NAMALWA (cell line): ENCODE measurements at regions not wholly inside any gene's neighbourhood (a gene's known extent, or its start where the extent isn't known, plus 50 kb on each side); places are given as distances from the start of the nearest gene placed in this dataset.
"Not testable (repeated sequence)": the region's sequence is repeated elsewhere in the genome, so short reads cannot be mapped to it uniquely, and the experiment has no call there.

Experiments
- DNase-seq: peaks from one replicate; pipeline ENCODE4 v3.0.0-alpha.2; 2015; ENCODE audit warnings: low spot score

DNA sequence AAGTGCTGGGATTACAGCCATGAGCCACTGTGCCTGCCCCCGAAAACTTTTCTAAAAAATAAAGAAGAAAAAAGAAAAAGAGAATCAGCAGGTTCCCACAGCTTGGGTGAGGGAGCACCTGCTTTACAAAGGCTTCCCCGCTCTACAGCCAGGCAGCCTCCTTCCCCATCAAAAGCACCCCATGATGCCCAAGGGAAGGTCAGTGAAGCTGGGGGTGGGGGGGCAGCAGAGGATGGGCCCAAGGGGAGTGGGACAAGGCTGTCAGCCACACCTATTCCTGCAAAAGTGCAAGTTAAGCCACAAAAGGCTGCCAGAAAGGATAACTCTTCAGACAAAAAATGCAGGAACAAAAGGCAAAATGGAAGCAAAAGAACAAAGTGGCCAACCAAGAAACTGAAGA, 72.5 kb downstream of the FAM50B start:
- DNase-seq = no peak

DNA sequence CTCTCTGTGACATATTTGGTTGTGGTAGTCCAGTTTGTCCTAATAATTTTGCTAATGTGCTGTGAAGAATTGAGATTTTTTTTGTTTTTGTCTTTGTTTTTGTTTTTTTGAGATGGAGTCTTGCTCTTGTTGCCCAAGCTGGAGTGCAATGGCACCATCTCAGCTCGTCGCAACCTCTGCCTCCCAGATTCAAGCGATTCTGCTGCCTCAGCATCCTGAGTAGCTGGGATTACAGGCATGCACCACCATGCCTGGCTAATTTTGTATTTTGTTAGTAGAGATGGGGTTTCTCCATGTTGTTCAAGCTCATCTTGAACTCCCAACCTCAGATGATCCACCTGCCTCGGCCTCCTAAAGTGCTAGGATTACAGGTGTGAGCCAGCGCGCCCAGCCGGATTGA, 73.4 kb downstream of the FAM50B start:
- not testable (repeated sequence) for DNase-seq

DNA sequence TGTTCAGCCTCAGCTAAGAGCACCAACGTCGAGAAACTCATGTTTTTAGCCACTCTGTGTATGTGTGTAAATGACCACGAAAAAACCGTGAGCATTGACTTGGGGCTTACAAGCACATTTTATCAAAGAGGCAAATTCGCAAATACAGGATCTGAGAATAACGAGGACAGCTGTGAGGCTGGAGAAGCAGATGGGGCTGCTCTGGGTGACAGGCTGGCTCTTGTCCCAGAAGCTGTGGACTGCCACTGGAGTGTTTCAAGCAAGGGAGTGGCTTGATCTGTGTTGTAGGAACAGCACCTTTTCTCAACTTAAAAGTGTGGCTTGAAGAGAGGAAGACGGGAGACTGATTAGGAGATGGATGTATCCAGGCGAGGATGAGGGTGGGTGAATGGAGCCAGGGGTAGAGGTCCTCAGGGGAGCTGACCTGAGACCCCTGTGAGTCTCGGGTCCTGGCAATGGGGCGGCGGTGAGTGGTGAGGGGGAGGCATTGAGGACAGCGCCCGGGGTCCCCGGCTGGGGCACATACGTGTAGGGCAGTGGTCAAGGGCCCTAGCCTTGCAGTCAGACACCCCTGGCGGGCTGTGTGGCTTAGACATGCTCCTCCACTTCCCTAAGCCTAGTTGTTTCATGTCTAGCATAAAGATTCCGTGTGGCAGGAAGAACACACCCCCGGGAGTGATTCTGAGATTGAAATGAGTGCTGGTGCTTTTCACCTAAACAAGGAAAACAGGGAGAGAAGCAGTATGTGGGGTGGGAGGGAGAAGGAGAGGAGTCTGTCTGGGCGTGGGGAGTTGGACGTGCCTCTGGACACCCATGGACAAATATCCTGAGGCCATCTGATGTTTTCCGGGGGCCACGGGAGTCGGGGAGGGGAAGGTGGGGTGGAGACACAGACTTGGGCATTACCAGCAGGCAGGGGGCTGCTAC, 76.3 kb downstream of the FAM50B start:
- DNase-seq = not testable (repeated sequence)

DNA sequence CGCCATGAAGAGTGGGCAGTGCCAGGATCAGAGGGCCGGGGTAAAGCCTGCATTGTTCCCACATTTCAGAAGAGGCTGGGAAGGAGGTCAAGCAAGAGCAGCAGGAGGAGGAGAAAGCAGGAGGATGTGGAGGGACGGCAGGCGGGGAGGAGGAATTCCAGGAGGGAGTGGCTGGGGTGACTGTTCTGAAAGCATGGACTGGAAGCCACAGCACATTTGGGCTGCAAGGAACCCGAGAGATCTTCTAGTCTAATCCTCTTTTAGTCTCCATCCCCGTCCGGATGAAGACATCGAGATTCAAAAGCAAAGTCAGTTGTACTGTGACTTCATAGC, 76.9 kb downstream of the FAM50B start:
- no peak for DNase-seq

DNA sequence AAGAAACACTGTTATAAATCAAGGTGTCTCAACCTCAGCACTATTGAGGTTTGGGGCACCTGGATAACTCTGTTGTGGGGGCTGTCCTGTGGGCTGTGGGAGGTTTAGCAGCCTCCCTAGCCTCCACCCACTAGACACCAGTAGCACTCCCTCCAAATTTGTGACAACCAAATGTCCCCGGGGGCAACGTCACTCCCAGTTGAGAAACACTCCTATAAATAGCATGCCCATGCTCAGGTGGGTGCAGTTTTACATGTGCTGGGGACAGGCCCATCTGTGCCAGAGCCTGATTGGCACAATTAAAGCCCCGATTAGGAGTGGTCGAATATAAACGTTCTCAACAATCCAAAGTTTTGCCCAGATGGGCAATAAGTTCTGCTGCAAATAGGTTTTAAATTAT, 78.9 kb downstream of the FAM50B start:
- no peak for DNase-seq

DNA sequence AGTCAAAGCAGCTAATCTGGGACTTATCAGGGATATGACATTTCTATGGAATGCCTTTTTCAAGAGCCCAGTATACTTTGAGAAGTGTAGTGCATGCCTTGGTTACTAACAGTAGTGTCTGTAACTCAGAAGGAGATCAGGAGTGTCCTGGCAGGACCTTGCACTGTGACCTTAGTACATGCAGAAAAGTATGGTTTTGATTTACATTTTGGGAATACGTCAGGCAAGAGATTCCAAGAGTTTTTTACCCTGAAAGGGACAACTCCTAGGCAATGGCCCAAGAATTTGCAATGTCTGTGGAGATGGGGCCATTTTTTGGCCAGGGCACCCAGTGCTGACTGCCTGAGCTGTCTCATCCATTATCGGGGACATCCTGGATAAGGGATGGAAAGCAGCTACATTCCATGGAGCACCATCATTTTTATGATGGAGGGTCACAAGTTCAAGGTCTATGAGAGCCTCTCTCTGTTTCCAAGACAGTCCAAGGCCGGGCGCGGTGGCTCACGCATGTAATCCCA, 80.2 kb downstream of the FAM50B start:
- DNase-seq = no peak

DNA sequence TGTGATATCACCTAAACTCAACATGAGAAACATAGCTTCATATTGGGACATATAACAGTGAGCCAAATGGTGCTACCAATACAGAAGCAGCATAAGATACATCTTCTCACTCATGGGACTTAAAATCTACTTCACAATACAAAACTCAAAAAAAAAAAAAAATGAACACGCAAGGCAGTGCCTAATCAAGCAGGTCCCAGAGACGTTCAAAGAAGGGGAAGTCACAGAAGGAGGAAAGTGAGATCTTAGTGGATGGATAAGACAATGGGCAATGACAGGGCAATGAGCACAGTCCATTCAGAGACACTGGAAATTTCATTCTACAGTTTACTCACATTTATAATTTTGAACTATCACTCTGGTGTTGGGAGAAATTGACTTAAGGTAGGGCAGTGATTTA, 88.3 kb downstream of the FAM50B start:
- no peak for DNase-seq

DNA sequence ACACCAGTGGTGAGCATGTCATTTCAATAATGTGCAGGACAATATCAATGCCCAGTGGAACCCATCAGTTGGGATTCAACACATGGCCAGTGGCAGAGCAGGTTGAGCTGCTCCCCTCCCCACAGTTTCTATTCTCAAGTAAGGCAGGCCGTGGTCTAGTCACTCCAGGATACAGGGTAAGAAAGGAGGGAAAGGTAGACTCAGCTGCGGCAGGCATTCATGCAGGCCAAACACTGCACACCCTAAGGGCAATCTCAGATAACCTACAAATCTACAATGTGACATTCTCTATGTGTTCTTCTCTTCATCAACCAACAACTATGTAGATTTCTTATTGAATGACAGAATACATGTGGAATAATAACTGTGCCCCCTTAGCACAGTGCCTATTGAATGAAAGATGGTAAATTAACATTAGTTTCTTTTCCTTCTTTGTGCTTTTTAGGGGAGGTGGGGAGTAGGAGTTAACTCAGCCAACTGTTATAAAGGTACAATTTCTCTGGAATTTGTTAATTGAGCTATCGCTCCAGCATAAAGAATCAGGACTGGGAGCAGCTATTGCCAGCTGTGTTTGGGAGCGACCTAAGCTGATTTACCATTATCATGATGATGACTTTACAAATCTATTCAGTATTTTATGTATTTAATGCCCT, 89.7 kb downstream of the FAM50B start:
- no peak for DNase-seq

DNA sequence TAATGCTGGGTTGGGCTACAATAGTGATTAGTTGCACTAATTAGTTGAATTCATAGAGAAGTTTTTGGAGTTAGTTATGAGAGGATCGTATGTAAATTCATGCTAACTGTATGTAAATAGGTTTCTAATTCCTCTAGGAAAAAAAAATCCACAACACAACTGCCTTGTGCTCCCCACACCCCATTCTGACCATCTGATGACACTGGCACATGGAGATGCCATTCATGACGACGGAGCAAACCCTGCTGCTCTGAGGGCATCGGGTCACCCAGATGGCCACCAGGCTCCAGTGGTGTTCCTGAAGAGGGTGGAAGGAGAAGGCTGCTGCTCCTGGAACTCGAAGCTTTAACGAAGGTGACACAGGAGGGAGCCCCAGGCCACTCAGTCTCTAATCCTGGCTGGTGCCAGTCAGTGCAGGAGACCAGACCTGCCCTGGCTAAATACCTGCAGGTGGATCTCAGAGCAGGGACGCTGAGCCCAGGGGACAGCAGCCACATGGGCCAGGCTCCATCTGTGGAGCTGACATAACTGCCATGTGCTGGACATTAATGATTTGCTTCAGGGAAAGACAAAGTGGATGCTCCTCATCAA, 90.3 kb downstream of the FAM50B start:
- DNase-seq = no peak

DNA sequence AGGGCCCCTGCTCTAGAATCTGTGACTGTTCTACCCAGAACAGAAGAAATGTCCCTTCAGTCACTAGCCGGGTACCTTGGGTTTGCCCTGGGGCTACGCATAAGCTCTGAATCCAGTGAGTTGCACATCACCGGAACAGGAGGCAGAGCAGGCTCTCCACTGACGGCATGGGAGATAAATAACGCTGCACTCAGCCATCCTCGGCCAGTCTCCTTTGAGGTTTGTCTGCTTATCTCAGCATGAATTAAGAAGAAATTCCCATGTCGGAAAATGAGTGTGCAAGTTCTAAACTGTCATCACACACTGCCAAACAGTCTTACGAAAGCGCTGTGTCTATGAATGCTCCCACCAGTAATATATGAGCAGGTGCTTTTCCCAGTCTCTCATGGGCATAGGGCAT, 90.8 kb downstream of the FAM50B start:
- DNase-seq = no peak

DNA sequence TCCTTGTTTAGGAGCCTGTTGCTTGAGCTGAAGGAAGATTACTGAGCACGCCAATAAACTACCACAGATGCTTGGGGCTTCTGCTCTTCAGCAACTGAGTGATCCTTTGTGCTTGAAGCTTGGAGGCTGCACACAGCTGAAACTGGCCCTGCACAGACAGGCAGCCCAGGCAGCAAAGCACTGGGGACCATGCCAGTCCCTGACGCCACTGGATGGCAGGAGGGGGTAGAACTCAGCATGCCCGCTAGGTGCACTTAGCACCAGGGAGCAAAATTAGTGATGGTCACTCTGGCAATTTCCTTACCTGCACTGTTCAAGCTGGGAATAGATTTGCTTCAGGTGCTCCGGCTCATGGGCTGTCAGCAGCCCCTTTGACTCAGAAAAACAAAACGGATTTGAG, 91.5 kb downstream of the FAM50B start:
- no peak for DNase-seq

DNA sequence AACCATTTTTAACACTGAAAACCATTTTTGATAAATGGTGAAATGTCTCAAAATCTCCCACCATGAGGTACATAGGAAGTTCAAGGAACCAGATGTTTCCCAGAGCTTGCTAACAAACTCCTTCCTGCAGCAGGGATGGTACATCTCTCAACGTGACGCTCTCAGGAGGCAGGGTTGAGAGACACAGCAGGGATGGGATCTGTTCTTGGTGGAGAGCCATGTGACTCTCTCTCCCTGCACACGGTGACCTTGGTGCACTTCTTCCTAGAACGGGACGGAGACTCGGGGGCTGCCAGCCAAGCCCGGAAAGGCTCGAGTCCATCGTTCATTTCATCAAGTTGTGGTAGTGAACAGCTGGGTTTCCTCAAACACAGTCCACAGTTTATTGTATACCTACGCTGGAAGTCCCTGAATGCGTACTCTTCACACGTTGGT, 94.2 kb downstream of the FAM50B start:
- no peak for DNase-seq

DNA sequence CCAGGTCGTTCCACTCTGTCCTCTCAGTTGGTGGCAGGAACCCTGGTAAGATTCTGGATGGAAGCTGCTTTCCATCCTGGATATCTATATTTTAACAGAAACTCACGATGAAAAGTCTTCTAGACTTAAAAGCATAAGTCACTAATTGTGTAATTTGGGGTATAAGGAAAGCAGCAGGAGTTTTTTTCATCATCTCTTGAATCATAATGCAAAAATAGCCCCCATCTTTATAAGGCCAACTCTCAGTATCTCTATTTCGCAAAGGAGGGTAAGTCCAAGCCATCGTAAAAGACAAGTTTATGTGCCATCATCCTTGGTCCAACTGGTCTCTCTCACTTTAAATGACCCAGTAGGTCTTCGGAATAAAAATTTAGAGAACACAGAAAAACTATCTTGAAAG, 95.1 kb downstream of the FAM50B start:
- no peak for DNase-seq

DNA sequence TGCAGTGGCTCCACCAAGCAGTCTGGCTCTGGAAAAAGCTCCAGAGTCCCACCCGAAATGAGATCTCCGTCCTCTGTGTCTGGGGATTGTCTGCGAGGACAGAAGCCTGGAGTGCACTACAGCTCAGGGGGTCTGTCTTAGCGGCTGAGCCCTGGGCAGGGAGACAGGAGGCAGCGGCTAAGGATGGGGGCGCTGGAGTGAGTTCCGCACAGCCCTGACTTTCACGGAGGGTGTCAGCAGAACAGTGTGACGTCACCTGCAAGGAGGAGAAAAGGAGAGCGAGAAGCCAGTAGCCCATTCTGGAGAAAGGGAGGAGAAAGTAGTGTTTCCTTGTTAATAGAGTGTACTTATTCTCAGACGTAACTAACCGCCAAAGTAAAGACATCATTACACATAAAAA, 97.6 kb downstream of the FAM50B start:
- no peak for DNase-seq

DNA sequence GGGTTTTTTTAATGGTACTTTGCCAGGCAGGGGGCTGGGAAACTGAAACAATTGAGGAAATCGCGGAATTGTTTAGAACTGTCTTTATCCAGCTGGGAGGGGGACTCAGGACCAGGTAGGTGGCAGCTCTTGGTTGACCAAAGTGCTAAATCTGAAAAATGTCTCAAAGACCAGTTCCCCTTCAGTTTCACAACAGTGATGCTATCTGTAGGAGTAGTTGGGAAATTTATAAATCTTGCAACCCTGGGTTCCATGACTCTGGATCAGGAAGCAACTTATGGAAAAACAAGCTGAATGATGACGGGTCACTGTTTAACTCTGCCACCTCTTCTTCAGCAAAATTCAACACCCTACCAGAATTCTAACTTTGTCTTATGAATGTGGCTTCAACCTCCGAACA, 99.7 kb downstream of the FAM50B start:
- no peak for DNase-seq

DNA sequence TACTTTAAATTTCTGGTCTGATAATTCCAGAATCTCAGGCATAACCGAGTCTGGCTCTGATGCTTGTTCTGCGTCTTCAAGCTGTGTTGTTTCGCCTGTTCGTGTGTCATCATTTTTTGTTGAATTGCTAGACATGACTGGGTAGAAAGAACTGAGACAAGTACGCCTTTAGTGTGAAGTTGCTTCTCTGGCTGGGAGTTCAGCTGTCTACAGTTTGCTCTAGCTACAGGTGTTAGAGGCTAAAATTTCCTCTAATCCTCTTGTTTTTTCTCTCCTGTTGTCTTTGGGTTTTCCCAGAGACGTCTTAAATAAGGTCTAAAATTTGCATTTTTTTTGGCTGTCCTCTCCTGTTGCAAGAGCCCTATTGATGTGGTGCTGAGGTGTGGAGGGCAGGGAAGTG, 100.3 kb downstream of the FAM50B start:
- DNase-seq = no peak

DNA sequence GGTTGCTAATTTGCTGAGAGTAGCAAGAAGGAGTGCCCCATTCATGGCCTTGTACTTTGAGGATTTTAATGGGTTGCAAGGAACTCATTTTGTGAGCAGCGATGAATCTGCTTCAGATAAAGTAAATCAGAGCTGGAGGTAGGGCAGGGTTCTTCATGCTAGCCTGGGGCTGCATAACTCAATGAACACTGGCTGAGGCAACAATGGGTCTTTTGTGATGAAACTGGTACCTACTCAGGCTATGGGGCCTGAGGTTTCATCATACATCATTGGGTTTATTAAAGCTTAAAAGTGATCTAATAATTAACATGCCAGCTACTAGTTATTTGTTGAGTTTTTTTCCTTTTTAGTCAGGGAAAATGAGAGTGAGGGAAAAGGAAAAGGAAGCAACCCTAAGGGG, 106.9 kb downstream of the FAM50B start:
- DNase-seq = no peak

DNA sequence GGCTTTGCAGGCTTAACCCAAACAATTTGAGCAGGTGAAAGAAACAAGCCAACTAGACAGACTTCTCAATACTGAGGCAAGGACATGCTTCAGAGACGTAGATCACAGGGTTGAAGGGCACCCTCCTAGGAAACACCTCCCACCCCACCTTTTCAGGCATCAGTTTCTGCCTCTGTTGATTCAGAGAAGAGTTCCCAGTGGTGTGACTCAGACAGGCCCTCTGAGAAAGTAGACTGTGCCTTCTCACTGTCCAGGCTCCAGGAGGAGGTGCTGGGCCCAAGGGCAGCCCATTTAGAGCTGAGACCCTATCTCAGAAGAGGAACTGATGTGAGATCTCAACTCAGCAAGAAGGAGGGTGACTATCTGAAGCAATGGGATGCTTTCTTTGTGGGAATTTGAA, 108.1 kb downstream of the FAM50B start:
- no peak for DNase-seq

DNA sequence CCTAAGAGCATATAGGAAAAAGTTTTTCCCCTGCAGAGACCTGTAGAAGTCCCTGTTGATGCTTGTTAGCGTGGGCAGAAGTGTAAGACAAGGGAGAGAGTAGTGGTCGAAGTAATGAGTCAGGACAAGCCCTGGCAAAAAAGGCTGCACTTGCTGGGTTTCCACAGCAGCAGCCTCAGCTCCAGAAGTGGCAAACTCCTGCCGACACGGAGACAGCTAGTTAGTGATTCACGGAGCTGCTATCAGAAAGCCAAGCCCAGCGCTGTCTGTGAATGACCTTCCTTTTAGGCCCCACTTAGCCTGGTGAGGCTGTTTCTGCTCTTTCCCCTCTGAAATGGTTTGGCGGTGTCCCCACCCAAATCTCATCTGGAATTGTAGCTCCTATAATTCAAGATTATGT, 109.1 kb downstream of the FAM50B start:
- no peak for DNase-seq

DNA sequence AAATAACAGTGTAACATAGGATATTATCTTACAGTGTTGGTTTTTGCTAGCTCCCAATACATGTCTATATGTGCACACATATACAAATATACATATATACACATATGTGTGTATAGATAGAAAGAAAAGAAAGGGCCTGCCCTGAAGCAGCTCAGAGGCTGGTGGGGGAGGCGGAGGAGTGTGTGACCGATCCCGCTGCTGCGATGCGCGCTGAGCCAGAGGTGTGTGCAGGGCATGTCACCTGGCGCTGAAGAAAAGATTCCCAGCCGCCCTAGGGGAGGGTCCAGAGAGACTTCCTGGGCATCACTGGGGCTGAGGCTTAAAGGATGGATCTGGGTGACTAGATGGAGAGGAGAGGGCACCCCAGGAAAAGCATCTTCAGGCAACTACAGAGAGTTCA, 110.2 kb downstream of the FAM50B start:
- no peak for DNase-seq

DNA sequence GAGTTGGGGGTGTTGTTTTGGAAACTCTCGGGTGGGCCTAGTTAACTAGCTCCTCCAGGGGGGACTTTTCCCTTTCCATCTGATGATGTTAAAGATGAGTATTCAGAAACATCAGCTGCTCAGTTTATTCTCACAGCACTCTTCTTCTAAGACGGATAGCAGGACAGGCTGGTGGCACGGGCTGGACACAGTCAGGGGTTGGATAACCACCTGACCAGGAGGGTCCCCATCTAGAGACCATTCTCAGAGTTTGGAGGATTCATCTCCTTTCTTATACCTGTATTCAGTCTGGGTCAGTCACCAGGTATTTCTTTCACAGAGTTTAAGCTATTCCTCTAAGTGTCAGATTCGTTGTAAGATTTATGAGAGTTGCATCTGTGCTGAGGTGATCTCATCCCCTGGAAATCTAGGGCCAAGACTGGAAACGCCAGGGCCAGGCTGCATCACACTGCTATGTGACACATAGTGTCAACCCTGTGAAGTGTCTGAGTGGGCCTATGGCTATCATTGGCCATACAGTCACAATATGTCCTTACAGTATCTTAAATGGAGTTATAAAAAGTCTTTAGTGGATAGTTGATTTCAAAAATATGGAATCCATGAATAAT, 111.7 kb downstream of the FAM50B start:
- no peak for DNase-seq

DNA sequence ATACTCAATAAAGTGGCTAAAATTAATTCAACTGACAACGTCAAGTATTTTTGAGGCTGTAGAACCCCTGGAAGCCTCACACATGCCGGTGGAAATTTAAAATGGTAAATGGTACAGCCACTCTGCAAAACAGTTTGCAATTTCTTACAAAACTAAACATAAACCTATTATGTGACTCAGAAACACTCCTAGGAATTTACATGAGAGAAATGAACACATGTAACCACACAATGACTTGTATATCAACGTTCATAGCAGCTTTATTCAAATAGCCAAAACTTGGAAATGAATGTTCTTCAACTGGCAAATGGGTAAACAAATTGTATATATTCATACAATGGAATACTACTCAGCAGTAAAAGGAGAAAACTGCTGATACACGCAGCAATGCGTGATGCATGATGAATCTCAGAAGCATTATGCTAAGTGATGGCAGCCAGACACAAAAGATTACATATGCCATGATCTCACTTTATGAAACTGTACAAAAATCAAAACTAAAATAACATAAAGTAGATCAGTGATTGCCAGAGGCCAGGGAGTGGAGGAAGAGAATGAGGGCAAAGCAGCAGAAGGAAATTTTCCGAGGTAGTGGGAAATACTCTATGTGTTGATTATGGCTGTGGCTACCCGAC, 112.5 kb downstream of the FAM50B start:
- DNase-seq = no peak
